ENCODE measurements at regions not wholly inside any gene's neighbourhood (a gene's known extent, or its start where the extent isn't known, plus 50 kb on each side); places are given as distances from the start of the nearest gene placed in this dataset.
A peak's percentile ranks its signal among the peaks of the same experiment; 100 is the strongest.

DNA sequence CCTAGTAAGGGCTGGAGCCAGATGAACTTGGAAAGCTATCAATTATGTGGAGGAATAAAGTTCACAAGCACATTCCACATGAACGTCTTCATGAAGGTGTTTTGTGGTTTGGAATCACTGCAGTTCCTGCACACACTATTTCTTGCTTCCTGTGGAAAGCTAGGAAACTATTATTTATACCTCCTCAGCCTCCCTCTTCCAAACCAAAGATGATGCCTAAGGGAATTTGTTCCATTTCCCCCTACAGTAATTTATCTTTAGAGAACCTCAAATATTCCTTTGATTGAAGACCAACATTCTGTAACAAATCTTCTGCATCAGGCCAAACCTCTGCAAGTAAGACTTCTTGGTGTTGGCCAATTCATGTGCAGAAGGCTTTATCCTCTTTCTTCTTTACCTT lies 115.8 kb upstream of the ARHGAP20 start:
- TF ChIP-seq, protein P1, sequence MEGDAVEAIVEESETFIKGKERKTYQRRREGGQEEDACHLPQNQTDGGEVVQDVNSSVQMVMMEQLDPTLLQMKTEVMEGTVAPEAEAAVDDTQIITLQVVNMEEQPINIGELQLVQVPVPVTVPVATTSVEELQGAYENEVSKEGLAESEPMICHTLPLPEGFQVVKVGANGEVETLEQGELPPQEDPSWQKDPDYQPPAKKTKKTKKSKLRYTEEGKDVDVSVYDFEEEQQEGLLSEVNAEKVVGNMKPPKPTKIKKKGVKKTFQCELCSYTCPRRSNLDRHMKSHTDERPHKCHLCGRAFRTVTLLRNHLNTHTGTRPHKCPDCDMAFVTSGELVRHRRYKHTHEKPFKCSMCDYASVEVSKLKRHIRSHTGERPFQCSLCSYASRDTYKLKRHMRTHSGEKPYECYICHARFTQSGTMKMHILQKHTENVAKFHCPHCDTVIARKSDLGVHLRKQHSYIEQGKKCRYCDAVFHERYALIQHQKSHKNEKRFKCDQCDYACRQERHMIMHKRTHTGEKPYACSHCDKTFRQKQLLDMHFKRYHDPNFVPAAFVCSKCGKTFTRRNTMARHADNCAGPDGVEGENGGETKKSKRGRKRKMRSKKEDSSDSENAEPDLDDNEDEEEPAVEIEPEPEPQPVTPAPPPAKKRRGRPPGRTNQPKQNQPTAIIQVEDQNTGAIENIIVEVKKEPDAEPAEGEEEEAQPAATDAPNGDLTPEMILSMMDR (IDR thresholded peaks at IDR 0.05; ENCODE audit: low read length, missing control alignments), result no peak
- no peak for DNase-seq (ENCODE audit: low read depth)
- H3K4me3 ChIP-seq (replicated peaks; ENCODE audit: low read depth, low read length), result no peak overlapping the region

DNA sequence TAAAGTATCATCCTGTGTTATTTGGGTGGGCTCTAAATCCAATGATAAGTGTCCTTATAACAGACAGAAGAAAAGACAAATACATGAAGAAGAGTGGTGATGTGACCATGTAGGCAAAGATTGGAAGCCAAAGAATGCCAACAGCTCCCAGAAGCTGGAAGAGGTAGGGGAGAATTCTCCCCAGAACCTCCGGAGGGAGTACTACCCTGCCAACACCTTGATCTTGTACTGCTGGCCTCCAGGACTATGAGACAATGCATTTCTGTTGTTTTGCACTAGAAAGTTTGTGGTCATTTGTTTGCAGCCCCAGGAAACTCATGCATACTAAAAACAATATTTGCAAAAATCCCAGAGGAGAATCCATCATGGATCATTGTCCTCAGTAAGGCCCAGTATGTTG lies 115.0 kb upstream of the ARHGAP20 start:
- TF ChIP-seq, protein P1 (IDR thresholded peaks at IDR 0.05; ENCODE audit: low read length, missing control alignments), result no peak
- H3K4me3 ChIP-seq (replicated peaks; ENCODE audit: low read depth, low read length), result no peak overlapping the region
- DNase-seq (ENCODE audit: low read depth), result no peak

DNA sequence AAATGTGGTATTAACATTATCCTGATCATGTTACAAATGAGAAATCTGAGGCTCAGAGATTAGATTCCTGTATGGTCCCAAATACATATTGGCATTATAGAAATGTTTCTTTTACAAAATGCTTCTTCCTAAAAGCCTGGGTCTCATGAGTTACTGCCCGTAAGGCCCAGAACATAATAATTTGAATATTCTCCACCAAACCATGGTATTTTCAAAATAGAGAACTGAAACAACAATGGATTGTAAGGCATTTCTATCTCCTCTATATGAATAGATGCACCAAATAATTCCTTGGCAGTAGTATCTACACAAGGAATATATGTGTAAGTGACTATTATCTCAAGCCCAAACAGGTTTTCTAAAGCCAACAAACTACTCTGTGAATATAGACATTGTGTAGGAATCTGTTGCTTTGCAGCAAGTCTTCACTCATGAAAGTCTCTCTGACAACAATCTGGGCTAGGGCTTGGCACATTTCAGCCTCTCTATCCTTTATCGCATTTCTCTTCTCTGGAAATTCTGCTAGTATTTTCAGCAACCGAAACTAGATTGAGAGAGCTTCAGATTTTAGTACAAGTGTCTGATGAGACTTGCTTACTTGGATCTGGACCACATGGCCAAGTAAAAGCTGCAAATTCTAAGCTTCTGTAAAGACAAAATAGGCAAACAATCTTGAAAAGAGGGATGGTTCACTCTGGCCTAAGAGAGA lies 112.8 kb upstream of the ARHGAP20 start:
- H3K4me3 ChIP-seq (replicated peaks; ENCODE audit: low read depth, low read length), result no peak overlapping the region
- TF ChIP-seq, protein P1 (IDR thresholded peaks at IDR 0.05; ENCODE audit: low read length, missing control alignments), result no peak
- no peak for DNase-seq (ENCODE audit: low read depth)

DNA sequence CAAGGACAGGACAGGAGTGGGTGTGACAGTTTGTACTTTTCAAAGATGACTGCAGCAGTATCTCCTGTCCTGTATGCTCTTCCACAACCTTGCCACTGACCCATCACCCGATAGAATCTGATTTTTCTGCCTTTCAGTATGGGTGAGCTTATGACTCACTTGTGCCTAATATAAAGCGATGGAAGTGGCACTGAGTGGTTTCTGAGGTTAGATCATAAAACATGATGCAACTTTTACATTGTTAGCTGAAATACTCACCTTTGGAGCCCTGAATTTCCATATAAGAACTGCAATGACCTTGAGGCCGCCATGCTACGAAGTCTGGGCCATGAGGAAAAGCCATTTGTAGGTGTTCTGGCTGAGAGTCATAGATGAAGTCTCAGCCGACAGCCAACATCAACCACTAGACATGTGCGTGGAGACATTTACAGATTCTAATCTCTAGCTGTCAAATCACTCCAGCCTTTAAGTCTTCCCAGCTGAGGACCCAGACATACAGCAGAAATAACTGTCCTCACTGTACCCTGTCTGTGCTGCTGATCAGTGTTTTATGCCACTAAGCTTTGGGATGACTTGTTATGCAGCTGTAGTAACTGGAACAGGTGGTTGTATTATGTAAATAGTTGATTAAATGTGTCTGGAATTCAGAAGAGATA lies 105.9 kb upstream of the ARHGAP20 start:
- TF ChIP-seq, protein P1 (IDR thresholded peaks at IDR 0.05; ENCODE audit: low read length, missing control alignments), result no peak
- H3K4me3 ChIP-seq (replicated peaks; ENCODE audit: low read depth, low read length), result no peak overlapping the region
- DNase-seq (ENCODE audit: low read depth), result peak; percentile 39

DNA sequence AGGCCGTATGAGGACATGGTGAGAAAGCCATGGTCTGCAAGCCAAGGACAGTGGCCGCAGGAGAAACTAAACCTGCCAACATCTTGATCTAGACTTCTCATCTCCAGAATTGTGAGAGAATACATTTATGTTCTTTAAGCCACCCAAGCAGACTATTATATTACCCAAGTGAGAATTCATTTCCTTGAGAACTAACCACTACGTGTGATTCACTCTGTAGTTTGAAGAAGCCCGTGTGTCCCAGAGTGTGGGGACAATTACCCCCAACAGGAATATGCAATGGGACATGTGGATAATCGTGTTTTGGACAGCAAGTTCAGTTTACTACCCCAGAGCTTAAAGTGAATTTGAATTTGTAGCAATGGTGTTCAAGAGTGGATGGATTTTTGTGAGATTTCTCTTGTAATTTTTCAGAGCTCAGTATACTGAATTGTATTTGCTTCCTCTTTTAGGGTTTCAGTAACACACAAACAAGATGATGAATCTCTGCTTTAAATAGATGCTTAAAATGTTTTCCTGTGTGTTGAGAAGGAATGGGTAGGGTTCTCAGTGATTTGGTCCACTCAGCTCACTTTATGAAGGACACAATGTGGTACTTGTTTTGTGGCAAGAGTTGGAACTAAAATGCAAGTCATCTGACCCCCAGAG lies 100.0 kb upstream of the ARHGAP20 start:
- TF ChIP-seq, protein P1 (IDR thresholded peaks at IDR 0.05; ENCODE audit: low read length, missing control alignments), result no peak
- no peak for DNase-seq (ENCODE audit: low read depth)
- H3K4me3 ChIP-seq (replicated peaks; ENCODE audit: low read depth, low read length), result no peak overlapping the region

DNA sequence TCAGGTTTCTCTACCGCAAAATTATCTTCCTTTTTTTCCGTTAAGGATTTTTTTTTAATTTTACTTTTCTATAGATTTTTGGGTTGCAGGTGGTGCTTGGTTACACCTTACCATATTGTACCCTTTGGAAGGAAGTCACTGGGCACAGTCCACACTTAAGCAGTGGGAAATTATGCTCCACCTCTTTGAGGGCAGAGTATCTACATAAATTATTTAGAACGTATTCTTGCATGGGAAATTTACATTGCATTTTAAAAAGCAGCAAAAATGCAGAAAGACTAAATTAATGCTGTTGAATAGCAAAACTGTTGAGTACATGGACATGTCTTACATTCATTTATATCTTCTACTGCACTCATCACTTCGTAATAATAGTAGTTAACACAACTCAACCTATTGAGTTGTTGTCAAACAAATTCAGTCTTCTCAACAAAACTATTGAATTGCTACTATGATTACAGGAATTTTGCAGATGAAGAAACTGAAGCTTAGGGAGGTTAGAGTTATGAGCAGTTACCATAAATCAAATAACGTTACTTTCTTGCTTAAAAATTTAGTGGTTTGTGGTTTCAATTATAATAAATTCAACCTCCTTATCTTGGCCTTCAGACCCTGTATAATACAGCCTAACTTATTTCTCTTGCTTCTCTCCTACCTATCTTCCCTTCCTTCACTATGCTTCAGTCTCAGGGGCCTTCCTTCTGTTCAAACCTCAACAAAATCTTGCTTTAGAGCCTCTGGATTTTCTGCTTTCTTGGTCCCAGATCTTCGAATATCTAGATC lies 97.4 kb upstream of the ARHGAP20 start:
- TF ChIP-seq, protein P1 (IDR thresholded peaks at IDR 0.05; ENCODE audit: low read length, missing control alignments), result no peak
- no peak for DNase-seq (ENCODE audit: low read depth)
- no peak overlapping the region for H3K4me3 ChIP-seq (replicated peaks; ENCODE audit: low read depth, low read length)

Data from fibroblast of pulmonary artery (primary cell).